Erythroblast (primary cell): ENCODE measurements at regions not wholly inside any gene's neighbourhood (a gene's known extent, or its start where the extent isn't known, plus 50 kb on each side); places are given as distances from the start of the nearest gene placed in this dataset.

Experiments
- GATA1 ChIP-seq: IDR thresholded peaks from 2 replicates; pipeline ENCODE4 v1.6.1; 2011; ENCODE audit warnings: low read depth, mild to moderate bottlenecking, control low read depth, low read length, moderate library complexity
- POLR2A ChIP-seq: IDR thresholded peaks from 2 replicates; pipeline ENCODE4 v1.6.1; 2011; ENCODE audit warnings: mild to moderate bottlenecking, low read length

- TF ChIP-seq POLR2A (no peak), GATA1 (no peak)
Measured at GRCh38 chr1:229003233-229004031, 267.5 kb upstream of the RAB4A start.
